ENCODE measurements at regions not wholly inside any gene's neighbourhood (a gene's known extent, or its start where the extent isn't known, plus 50 kb on each side); places are given as distances from the start of the nearest gene placed in this dataset.

DNA sequence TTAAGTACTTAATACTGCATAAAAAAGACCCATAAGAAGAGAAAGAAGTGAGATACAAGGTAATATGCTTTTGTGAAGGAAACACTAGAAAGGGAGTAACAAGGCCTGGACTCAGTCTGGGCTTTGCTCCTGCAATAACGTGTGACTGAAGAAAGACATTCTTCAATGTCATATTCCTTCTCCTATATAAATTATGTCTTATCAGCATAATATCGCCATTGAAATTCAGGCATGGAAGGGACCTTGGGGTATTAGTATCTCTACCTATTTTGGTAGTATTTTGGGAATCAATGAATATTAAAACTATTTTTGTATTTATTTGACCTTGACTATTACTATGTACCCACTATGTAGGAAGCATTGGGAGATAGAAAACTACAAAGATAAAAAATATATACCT lies 62.2 kb upstream of the GIMD1 start:
- DNase-seq (ENCODE audit: low read depth in 2 of 2): no peak

GRCh38 chr4:106429885-106430284 lies 61.3 kb upstream of the GIMD1 start:
- no peak for DNase-seq (ENCODE audit: low read depth in 2 of 2)

DNA sequence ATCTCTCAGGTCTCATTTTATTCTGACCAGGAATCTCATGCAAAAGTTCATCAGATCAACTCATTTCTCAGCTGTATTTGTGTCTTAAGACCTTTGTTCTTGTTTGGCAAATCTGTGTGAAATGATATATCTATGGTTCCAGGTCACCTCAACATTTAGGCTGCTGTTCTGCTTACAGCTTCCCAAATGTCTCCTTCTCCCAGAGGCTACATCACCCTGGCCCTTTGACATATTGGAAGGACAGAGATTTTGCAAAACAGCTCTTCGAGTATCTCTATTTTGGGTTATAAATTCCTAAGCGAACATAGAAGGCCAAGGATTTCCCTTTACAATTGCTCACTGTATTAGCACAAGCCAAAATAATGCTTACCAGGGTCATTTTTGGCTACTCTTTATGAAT lies 57.5 kb upstream of the GIMD1 start:
- no peak for DNase-seq (ENCODE audit: low read depth in 2 of 2)

GRCh38 chr4:106425576-106425975 lies 57.0 kb upstream of the GIMD1 start:
- DNase-seq (ENCODE audit: low read depth in 2 of 2): no peak

DNA sequence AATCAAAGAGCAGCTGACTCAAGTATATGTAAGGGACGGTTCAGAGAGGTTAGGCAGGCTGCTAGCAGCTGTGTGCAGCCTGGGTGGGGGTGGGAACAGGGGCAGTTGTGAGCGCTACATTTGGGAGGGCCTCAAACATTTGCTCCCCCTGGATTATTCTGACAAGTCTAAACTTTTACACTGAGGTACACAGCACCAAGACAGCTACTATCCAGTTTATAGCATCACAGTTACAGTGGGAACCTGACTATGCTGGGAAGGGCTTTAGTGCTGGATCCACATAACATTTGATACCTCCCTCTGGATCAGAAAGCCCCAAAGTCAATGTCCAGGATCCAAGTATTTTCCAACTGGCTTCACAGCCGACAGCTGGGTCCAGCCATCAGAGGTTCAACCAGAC lies 55.8 kb upstream of the GIMD1 start:
- no peak for DNase-seq (ENCODE audit: low read depth in 2 of 2)

GRCh38 chr4:106423791-106424190 lies 55.2 kb upstream of the GIMD1 start:
- no peak for DNase-seq (ENCODE audit: low read depth in 2 of 2)

DNA sequence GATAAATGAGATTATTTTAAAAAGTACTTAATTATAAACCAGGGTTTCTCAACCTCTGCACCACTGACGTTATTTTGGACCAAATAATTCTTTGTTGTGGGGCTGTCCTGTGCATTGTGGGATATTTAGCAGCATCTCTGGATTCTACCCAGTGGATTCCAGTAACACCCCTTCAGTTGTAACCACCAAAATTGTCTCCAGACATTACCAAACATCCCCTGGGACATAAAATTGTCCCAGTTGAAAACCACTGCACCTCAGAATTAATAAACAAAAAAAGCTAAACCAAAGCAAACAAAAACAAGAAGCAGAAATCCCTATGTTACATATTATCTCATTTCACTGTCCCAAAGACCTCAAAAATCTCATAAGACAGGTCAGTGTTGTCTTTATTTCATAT lies 54.2 kb upstream of the GIMD1 start:
- no peak for DNase-seq (ENCODE audit: low read depth in 2 of 2)

GRCh38 chr4:106421441-106422296 lies 53.1 kb upstream of the GIMD1 start:
- no peak for DNase-seq (ENCODE audit: low read depth in 2 of 2)

GRCh38 chr4:106418444-106418843 lies 49.9 kb upstream of the GIMD1 start:
- no peak for DNase-seq (ENCODE audit: low read depth in 2 of 2)
